Kidney (tissue), 13 donors: ENCODE measurements at regions not wholly inside any gene's neighbourhood (a gene's known extent, or its start where the extent isn't known, plus 50 kb on each side); places are given as distances from the start of the nearest gene placed in this dataset.
A peak's percentile ranks its signal among the peaks of the same experiment; 100 is the strongest.

Experiments used
- DNase-seq, 5 donors: peaks; one replicate each; pipeline ENCODE4 v3.0.0-alpha.2; 2013 to 2020
- FAIRE-seq: peaks from 2 replicates; lab custom pipeline; 2012; peaks lifted over from hg19 to GRCh38; lab: Jason Lieb, UNC
- H3K27ac ChIP-seq, 2 donors: one replicate each; pipeline ENCODE4 v1.7.0; 2013; ENCODE audit warnings: low read depth in 2 of 2, low read length in 2 of 2, inconsistent platforms in 1 of 2
- H3K27me3 ChIP-seq: one replicate; pipeline ENCODE4 v1.7.1; 2013; ENCODE audit warnings: low read length, inconsistent platforms; ENCODE audit not compliant: control insufficient read depth, insufficient read depth
- H3K36me3 ChIP-seq, 3 donors: one replicate each; pipeline versions ENCODE4 v1.7.0 to v1.7.1; 2013; ENCODE audit warnings: low read length in 3 of 3, control low read depth in 1 of 3, inconsistent platforms in 1 of 3; ENCODE audit not compliant: insufficient read depth in 3 of 3, control insufficient read depth in 2 of 3
- H3K4me1 ChIP-seq, 3 donors: one replicate each; pipeline versions ENCODE4 v1.7.0 to v1.7.1; 2013; ENCODE audit warnings: low read length in 3 of 3, inconsistent platforms in 1 of 3, low read depth in 1 of 3; ENCODE audit not compliant: control insufficient read depth in 2 of 3, insufficient read depth in 2 of 3
- H3K4me3 ChIP-seq, 3 donors: one replicate each; pipeline versions ENCODE4 v1.7.0 to v1.8.1; 2013; ENCODE audit warnings: low read length in 3 of 3, control low read depth in 1 of 3, inconsistent platforms in 1 of 3
- H3K9ac ChIP-seq, 3 donors: one replicate each; pipeline versions ENCODE4 v1.7.0 to v1.7.1; 2013; ENCODE audit warnings: low read length in 3 of 3, control low read depth in 1 of 3, inconsistent platforms in 1 of 3
- H3K9me3 ChIP-seq, 3 donors: one replicate each; pipeline versions ENCODE4 v1.7.0 to v1.7.1; 2013; ENCODE audit warnings: low read length in 3 of 3, control low read depth in 1 of 3, inconsistent platforms in 1 of 3; ENCODE audit not compliant: control insufficient read depth in 2 of 3, insufficient read depth in 1 of 3
- CTCF ChIP-seq: IDR thresholded peaks from 3 replicates; pipeline ENCODE4 v1.5.1; 2012; ENCODE audit warnings: mild to moderate bottlenecking, moderate library complexity, borderline replicate concordance; ENCODE audit not compliant: insufficient read depth; ENCODE audit errors: extremely low read depth
- intact Hi-C: fragments of 100-400 bp; cut with DNase I; formaldehyde crosslinking; loops from one replicate; pipeline ENCODE4 v1.11.1; 2022
- donor health status: control.
- donor health status: control.
- donor health status: control.
- donor health status: control.
- donor health status: control.
- donor health status: DM: yes; HTN: yes; CAD: no.
- donor health status: Normal renal cell carcinoma (clear cell type).

- intact Hi-C loops = no loop called here
- no peak overlapping the region for H3K4me3 ChIP-seq
- DNase-seq = no peak
- FAIRE-seq = peak; percentile 98
- H3K9me3 ChIP-seq = no peaks in the 10 kb centered on the region
- no peak overlapping the region for H3K9ac ChIP-seq
- no peaks in the 10 kb centered on the region for H3K4me1 ChIP-seq
- H3K36me3 ChIP-seq = no peaks in the 10 kb centered on the region
- no peaks in the 10 kb centered on the region for H3K27me3 ChIP-seq
- no peak overlapping the region for H3K27ac ChIP-seq
- TF ChIP-seq CTCF = no peak
Observed at GRCh38 chr9:20135119-20135697, 346.4 kb upstream of the SLC24A2 start.

- DNase-seq (no peak), FAIRE-seq (no peak)
- Histone ChIP-seq H3K4me3 (no peak overlapping the region), H3K27me3 (no peaks in the 10 kb centered on the region), H3K4me1 (no peaks in the 10 kb centered on the region), H3K27ac (no peak overlapping the region), H3K9me3 (no peaks in the 10 kb centered on the region), H3K36me3 (no peaks in the 10 kb centered on the region), H3K9ac (no peak overlapping the region)
- no peak for TF ChIP-seq CTCF
- intact Hi-C loops = no loop called here
Observed at GRCh38 chr9:20125727-20126126, 336.9 kb upstream of the SLC24A2 start.

- intact Hi-C loops = no loop called here
- Histone ChIP-seq H3K9me3 (peaks cover 0 to 2% (median 0%) of the 10 kb centered on the region in 3 donors), H3K4me1 (no peaks in the 10 kb centered on the region), H3K27ac (no peak overlapping the region), H3K9ac (no peak overlapping the region), H3K36me3 (no peaks in the 10 kb centered on the region), H3K4me3 (no peak overlapping the region), H3K27me3 (no peaks in the 10 kb centered on the region)
- FAIRE-seq (no peak), DNase-seq (no peak)
- TF ChIP-seq CTCF = no peak
Observed at GRCh38 chr9:20119566-20119965, 330.7 kb upstream of the SLC24A2 start.

- H3K27me3 ChIP-seq = no peaks in the 10 kb centered on the region
- no peak overlapping the region for H3K4me3 ChIP-seq
- no peaks in the 10 kb centered on the region for H3K4me1 ChIP-seq
- DNase-seq (no peak), FAIRE-seq (no peak)
- no peak for TF ChIP-seq CTCF
- intact Hi-C loops = no loop called here
- no peak overlapping the region for H3K27ac ChIP-seq
- no peaks in the 10 kb centered on the region for H3K36me3 ChIP-seq
- peaks cover 0 to 2% (median 0%) of the 10 kb centered on the region in 3 donors for H3K9me3 ChIP-seq
- no peak overlapping the region for H3K9ac ChIP-seq
Observed at GRCh38 chr9:20117986-20118385, 329.1 kb upstream of the SLC24A2 start.
